ENCODE measurements at regions not wholly inside any gene's neighbourhood (a gene's known extent, or its start where the extent isn't known, plus 50 kb on each side); places are given as distances from the start of the nearest gene placed in this dataset.
A peak's percentile ranks its signal among the peaks of the same experiment; 100 is the strongest.
"Not testable (repeated sequence)": the region's sequence is repeated elsewhere in the genome, so short reads cannot be mapped to it uniquely, and the experiment has no call there.

DNA sequence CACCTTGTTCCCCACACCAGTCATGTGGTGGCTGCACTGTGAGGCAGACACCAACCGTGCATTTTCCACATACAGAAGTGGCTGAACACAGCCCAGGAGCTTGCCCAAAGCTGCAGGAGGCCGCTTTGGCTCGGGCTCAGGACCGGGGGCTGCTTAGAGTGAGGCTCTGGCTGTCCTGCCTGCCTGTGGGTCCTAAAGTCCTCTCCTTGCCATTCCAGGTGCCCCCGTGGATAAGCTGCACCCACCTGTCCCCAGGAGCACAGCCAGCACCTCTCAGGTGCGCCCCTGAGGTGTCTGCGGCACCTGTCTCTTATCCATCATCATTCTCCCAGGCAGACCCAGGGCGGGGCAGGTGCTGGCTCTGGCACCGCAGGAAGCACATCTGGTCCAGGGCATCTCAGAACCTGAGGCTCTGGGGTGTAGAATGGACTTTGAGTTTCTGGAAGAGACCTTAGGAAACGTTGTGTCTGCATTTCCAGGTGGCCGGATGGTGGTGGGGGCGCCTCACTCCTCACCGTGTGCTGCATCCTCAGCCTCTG is 180.5 kb upstream of the ZNF469 start:
- Histone ChIP-seq H3K4me3 (no peak overlapping the region), H3K36me3 (no peaks in the 10 kb centered on the region), H3K27ac (no peak overlapping the region), H3K9me3 (no peaks in the 10 kb centered on the region), H3K4me1 (no peaks in the 10 kb centered on the region), H3K27me3 (peaks cover 0 to 8% (median 3%) of the 10 kb centered on the region in 7 donors)
- ATAC-seq, result no peak
- intact Hi-C loops (cut with DNase I), result no loop called here
- TF ChIP-seq, protein P1, sequence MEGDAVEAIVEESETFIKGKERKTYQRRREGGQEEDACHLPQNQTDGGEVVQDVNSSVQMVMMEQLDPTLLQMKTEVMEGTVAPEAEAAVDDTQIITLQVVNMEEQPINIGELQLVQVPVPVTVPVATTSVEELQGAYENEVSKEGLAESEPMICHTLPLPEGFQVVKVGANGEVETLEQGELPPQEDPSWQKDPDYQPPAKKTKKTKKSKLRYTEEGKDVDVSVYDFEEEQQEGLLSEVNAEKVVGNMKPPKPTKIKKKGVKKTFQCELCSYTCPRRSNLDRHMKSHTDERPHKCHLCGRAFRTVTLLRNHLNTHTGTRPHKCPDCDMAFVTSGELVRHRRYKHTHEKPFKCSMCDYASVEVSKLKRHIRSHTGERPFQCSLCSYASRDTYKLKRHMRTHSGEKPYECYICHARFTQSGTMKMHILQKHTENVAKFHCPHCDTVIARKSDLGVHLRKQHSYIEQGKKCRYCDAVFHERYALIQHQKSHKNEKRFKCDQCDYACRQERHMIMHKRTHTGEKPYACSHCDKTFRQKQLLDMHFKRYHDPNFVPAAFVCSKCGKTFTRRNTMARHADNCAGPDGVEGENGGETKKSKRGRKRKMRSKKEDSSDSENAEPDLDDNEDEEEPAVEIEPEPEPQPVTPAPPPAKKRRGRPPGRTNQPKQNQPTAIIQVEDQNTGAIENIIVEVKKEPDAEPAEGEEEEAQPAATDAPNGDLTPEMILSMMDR (IDR thresholded peaks at IDR 0.05), result no peak
- WGBS, 2 donors, result 82 to 84% methylated on average over 12 to 13 of the region's 13 CpGs
- DNase-seq, result no peak

DNA sequence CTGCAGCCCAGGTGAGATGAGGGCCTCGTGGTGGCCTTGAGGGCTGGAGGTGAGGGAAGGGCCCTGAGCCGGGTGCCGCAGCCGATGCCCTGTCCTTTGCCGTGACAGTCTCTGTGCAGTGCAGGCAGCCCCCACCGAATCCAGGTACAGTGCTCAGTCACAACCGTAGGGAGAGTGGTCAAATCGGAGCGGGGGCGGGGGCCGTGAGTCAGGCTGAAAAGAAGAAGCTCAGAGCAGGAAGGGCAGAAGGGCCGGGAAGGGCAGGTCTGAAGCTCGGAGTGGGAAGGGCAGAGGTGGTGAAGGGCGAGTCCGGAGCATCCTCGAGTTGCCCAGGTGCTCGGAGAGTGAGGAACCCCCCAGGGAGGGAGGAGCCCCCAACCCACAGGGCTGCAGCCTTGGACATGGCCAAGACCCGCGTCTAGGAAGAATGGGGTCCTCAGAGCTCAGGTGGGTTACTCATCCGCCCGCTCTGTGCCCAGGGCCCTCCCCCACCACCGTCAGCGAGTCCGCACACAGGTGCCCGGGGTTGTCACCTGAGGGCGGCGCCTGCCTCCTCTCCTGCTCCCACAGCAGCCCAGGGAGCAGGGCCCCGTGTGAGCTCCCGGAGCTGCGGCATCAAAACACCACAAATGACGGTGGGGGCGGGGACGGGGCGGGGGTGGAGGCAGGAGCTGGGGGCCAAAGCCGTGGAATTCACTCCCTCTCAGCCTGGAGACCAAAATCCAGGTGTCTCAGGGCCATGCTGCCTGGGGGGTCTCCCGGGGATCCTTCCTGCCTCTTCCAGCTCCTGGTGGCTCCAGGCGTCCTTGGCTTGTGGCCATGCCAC is 179.7 kb upstream of the ZNF469 start:
- H3K27me3 ChIP-seq; H3K36me3 ChIP-seq; H3K4me3 ChIP-seq; H3K4me1 ChIP-seq; H3K9me3 ChIP-seq; intact Hi-C loops (cut with DNase I); H3K27ac ChIP-seq; DNase-seq: not testable (repeated sequence)
- peak in 1 of 8 donors; percentile 14 for ATAC-seq
- 91 to 92% methylated on average over 37 of the region's 37 CpGs for WGBS, 2 donors

DNA sequence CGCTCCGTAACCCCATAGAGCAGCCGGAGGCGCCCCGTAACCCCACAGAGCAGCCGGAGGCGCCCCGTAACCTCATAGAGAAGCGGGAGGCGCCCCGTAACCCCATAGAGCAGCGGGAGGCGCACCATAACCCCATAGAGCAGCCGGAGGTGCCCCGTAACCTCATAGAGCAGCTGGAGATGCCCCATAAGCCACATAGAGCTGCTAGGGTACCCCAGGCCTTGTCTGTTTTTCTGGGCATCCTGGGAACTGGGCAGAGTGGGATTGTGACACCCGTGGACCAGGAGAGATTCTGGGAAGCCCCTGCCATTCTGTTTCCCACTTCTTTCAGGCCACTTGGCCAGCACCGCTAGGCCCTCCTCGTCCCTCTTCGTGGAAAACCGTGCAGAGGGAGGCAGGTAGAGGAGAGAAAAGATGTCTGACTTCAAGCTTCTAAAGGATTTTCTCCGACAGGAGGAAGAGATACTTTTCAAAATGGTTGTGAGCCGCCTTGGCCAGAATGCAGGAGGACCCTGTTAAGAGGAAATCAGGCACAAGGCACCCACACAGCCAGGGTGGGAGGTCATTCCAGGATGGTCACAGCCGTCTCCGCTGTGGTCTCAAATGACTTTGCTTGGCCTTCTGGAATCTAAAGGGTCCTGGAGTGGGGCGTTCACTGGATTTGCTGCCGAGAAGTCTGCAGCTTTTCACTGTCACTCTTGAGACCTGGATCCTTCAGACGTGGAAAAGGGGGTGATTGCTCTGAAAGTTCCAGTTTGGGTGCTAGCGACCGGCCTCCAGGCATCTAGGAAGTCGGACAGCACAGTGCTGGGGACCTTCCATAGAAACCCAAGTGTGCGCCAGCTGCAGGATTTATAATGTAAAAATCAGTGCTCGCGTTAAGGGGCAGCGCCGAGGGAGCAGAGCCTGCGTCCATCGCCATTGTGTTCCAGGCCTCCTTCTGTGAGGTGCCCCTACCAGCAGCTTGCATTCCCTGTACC is 178.3 kb upstream of the ZNF469 start:
- 76 to 82% methylated on average over 32 to 33 of the region's 37 CpGs for WGBS, 2 donors
- H3K27me3 ChIP-seq; ATAC-seq; H3K27ac ChIP-seq; H3K36me3 ChIP-seq; H3K9me3 ChIP-seq; DNase-seq; intact Hi-C loops (cut with DNase I); H3K4me3 ChIP-seq; H3K4me1 ChIP-seq: not testable (repeated sequence)

DNA sequence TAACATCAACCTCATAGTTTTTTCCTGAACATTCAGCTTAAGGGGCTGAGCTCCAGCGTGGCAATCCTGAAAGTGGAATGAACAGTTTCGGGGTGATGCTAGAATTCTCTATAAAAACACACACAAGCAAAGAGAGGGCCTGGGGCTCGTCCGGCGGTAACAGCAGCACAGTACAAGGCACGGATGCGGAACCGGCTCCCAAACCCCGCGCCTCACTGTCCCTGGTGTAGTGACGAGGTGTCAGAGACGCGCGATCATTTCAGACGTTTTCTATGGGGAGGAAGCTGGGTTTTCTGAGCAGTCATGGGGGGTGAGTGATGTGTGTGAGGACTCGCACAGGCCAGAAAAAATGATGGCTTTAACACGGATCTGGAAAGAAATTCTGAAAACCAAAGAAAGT is 177.3 kb upstream of the ZNF469 start:
- H3K36me3 ChIP-seq; H3K4me1 ChIP-seq; intact Hi-C loops (cut with DNase I); DNase-seq; H3K27ac ChIP-seq; H3K4me3 ChIP-seq; H3K9me3 ChIP-seq; ATAC-seq; H3K27me3 ChIP-seq: not testable (repeated sequence)
- 90 to 92% methylated on average over 17 of the region's 17 CpGs for WGBS, 2 donors

DNA sequence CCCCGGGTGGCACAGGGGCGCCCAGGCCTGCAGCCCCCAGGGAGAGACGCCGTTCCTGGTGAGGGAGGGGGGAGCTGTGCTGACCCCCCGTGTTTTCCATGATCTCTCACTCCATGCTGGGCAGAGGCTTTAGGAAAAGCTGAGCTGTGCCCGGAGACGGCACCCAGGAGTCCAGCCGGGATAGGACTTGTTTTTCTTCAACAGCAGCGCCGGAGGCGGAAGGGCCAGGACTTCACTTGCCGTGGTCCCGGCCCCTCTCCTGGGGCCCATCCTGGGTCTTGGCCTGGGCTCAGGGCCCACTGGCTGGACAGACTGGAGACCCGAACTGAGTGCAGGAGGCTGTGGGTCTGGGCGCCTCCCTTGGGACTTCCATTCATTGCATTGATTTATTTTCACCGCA is 176.8 kb upstream of the ZNF469 start:
- DNase-seq, H3K4me1 ChIP-seq: not testable (repeated sequence)
- 73 to 84% methylated on average over 13 of the region's 16 CpGs for WGBS, 2 donors

DNA sequence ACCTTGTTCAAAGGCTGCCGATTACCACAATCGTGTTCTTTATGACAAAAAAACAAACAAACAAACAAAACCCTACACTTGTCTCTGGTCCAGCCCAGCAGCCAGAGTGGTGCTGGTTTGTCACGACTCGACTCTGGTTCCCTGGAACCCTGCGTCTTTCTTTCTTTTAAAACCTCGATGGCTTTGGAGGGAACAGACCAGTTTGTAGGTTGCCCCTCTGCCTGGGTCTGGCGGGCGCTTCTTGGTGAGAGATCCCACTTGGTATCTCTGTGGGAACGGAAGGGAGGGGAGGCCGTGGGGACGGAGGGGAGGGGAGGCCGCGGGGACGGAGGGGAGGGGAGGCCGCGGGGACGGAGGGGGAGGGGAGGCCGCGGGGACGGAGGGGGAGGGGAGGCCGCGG is 176.2 kb upstream of the ZNF469 start:
- WGBS, 2 donors, result 83 to 89% methylated on average over 11 of the region's 22 CpGs
- intact Hi-C loops (cut with DNase I), result not testable (repeated sequence)

More for the DNA sequence above, 176.8 kb upstream of the ZNF469 start:
- ATAC-seq; H3K27ac ChIP-seq; H3K9me3 ChIP-seq; intact Hi-C loops (cut with DNase I); H3K27me3 ChIP-seq; H3K4me3 ChIP-seq; H3K36me3 ChIP-seq: not testable (repeated sequence)

More for the DNA sequence above, 176.2 kb upstream of the ZNF469 start:
- DNase-seq, H3K27me3 ChIP-seq, H3K4me1 ChIP-seq, H3K27ac ChIP-seq, ATAC-seq, H3K4me3 ChIP-seq, H3K9me3 ChIP-seq, H3K36me3 ChIP-seq: not testable (repeated sequence)
